Activated effector memory CD4-positive, alpha-beta T cell treated with Interleukin-2 at 50 U/mL for 16 hours (primary cell): ENCODE measurements at regions not wholly inside any gene's neighbourhood (a gene's known extent, or its start where the extent isn't known, plus 50 kb on each side); places are given as distances from the start of the nearest gene placed in this dataset.
"Not testable (repeated sequence)": the region's sequence is repeated elsewhere in the genome, so short reads cannot be mapped to it uniquely, and the experiment has no call there.

Experiments used
- DNase-seq: peaks from one replicate; pipeline ENCODE4 v3.0.0-alpha.2; 2020

DNA sequence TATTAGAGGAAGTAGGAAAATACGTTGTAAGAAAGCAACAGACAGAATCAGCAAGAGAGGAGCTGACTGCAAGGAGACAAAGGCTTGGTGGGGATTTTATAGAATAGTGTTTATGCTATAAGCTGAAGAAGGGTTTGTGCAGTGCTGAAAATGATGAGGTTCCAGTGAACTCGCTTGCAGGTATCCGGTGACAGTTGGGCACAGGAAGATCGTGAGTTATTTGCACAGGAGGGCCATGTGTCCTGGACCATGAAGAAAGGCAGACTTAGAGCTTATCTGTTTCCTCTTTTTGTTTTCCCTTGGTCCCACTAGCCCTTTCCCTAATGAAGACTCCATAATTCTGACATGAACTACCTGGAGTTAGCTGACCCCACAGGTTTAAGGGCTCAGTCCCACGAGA is 61.4 kb downstream of the NXNL2 start:
- DNase-seq = no peak

DNA sequence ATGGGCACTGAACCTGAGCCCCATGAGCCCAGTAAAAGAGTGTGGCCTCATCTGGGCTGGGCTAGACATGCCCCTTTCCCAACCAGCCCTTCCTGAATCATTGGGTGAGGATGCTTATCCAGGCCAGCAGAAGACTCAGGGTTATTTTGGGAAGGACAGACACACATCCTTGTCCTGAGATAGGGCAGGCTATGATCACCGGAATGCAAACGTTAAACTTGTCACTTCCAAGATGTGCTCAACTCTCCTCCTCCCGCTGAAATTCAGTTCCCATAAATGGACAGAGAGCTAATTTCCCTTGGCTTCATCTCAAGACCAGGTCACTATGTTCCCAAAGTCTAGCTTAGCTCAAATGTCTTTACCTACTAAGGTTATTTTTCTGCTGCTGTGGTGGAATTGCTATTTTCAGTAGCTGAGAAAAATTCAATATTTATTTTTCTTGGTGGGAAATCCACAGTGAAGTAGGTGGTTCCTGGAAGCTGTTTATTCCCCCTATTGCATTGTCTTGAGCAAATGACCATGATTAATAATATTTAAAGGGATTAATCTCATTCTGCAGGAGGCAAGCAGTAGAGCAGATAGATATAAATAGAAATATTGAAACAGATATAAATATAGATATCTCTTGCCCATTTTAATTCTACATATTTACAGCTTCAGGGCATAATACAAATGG is 70.0 kb downstream of the NXNL2 start:
- DNase-seq = no peak

- DNase-seq = no peak
Measured at GRCh38 chr9:88605512-88606362, 70.8 kb downstream of the NXNL2 start.

GRCh38 chr9:88614359-88614758 is 79.4 kb downstream of the NXNL2 start:
- DNase-seq = no peak

DNA sequence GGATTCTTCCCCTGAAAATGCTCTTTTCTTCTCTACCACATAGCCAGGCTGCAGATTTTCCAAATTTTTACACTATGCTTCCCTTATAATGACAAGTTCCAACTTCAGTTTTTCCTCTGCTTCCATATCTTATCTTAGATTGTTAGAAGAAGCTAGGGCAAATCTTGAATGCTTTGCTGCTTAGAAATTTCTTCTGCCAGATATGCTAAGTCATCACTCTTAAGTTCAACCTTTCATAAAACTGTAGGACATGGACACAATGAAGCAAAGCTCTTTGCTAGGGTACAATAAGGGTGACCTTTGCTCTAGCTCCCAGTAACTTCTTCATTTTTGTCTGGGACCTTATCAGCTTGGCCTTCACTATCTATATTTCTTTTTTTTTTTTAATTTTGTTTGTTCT is 88.7 kb downstream of the NXNL2 start:
- DNase-seq = no peak

DNA sequence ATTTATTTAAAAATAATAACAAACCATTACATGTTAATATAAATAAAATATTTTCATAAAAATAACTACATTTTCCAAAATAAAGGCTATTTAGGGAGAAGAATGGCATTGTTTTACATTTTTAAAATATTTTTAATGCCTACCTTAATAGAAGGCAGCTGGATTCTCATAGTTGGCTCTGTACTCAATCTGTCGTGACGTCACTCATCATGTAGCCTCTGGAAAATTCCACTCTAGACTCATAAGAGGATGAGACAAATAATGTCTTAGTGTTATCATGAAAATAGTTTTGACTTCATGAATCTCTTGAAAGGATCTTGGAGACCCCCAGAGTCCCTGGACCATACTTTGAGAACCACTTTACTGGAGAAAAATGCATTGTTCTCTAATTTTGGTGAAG is 93.1 kb downstream of the NXNL2 start:
- no peak for DNase-seq

GRCh38 chr9:88628811-88629210 is 93.8 kb downstream of the NXNL2 start:
- DNase-seq = no peak

- DNase-seq = not testable (repeated sequence)
Measured at GRCh38 chr9:88630574-88630973, 95.6 kb downstream of the NXNL2 start.

DNA sequence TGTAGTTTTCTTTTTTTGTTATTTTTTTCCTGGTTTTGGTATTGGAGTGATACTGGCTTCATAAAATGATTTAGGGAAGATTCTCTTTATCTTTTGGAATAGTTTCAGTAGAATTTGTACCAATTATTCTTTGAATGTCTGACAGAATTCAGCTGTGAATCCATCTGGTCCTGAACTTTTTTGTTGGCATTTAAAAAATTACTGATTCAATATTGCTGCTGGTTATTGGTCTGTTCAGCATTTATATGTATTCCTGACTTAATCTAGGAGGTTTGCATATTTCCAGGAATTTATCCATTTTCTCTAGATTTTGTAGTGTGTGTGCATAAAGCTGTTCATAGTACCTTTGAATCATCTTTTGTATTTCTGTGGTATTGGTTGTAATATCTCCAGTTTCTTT is 100.2 kb downstream of the NXNL2 start:
- no peak for DNase-seq

DNA sequence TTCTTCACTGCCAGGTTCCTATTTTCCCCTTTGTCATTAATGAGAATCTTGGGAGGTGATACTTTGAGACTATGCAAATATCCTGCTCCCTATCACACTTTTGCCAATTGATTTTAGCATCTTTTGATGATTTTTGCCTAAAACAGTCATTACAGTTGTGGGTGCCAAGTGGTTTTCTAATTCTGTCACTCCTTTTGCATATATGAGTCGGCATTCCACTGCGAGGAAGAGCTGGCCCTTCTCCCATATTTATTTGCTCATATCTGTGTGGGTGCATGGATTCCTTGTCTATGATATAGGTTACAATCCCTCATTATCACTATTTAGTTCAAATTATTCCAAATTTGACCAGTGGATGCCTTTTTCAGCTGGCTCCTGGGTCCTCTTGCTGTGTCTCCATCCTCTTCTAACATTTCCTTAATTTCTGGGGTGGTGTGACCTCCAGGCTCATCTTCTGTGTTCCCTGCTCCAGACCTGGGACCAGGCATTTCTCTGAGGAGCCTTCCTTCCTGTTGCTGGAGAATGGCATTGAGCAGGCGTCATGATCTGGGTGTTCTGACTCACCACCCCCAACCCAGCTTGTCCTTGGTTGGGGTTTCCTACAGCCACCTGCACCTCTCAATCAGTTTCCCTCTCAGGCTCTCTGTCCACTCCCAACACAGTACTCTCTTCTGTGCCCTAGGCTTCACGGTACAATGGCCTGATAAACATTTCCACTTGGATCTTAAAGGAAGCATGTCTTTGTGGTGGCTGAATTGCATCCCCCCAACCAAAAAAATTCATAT is 106.7 kb downstream of the NXNL2 start:
- DNase-seq = no peak

- no peak for DNase-seq
Measured at GRCh38 chr9:88642336-88642735, 107.4 kb downstream of the NXNL2 start.

GRCh38 chr9:88643931-88644330 is 109.0 kb downstream of the NXNL2 start:
- no peak for DNase-seq

- no peak for DNase-seq
Measured at GRCh38 chr9:88645172-88645878, 110.3 kb downstream of the NXNL2 start.

DNA sequence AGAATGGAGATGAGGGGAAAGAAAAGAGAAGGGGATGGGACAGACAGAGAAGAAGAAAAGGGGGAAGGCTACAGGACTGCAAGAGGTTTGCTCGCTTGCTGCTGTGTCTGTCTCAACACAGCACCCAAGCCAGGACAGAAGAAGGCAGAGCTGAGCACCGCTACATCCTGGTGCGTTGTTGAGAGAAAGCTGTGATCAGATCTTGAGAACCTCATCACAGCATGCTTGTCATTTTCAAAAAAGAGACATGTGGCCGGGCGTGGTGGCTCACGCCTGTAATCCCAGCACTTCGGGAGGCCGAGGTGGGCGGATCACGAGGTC is 110.9 kb downstream of the NXNL2 start:
- no peak for DNase-seq

GRCh38 chr9:88646539-88647300 is 111.7 kb downstream of the NXNL2 start:
- no peak for DNase-seq

DNA sequence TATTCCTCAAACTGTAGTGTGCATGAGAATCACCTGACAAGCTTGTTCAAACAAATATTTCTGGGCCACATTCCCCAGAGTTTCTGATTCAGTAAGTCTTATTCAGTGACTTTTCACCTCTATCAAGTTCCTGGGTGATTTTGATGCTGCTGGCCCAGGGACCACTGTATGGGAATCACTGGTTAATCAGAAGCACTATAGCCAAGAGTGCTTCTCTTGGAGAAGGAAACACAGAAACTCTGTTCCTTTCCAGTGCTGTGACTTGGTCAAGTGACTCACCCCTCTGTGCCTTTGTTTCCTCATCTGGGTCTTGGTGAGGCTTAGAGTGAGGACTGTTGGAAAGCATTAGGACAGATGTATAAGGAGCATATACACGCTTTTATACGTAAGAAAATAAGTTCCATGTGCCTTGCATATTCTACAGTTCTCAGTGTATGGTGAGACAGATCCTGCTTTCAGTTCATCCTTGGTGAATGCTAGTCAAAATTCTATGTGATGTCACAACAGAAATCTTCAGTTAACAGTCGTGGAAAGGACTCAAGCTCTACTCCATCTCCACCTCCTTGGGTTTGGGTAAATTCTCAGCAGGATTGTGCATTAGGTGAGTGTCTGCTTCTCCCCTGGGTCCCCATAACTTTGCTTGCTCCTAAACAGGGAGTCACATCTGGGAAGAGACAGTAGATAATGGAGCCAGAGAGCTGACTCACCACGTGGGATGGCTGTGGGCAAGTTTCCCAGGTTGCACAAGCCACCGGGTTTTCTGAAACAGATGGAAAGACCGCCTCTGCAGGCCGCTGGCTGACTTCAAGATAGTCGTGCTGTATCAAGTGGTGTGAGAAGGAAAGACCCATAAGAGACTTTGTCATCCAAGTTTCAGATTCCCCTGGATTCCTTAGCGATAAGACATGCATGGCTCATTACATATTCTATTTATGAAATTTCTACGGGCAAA is 117.0 kb downstream of the NXNL2 start:
- no peak for DNase-seq

DNA sequence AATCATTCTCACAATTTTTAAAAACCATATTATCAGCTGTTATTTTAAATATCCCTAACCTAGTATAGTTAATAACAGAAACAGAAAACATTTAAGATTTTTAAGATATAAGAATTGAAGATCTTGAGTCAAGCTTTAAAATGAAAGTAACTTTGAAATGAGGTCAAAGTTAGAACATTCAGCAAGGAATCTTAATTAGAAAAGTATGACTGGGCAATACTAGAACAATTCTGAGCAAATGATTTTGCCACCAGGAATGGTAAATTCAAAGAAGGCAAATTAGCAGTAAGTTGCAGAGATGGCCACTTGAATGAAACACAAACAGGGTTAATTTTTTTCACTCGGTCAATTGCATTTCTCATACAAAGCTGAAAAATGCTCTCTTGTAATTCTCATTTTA is 117.9 kb downstream of the NXNL2 start:
- DNase-seq = no peak

DNA sequence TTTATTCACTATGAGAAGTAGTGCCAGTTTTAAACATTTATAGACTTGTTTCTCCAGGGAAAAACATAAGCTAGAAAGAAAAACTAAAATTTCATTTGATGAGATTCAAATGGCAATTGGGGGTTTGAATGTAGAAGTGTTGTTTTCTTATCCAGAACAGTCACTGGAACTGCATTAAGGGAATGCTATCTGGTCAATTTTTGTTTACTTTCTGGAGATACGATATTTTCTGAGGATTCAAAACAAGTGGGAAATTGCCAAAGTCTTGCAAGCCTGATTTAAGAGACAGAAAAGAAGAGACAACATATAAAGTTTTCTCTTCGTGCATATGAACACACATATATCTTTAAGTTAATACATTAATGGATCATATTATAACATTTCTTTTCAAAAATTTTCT is 118.4 kb downstream of the NXNL2 start:
- no peak for DNase-seq

GRCh38 chr9:88653911-88654310 is 118.9 kb downstream of the NXNL2 start:
- no peak for DNase-seq

- DNase-seq = no peak
Measured at GRCh38 chr9:88657893-88658292, 122.9 kb downstream of the NXNL2 start.

DNA sequence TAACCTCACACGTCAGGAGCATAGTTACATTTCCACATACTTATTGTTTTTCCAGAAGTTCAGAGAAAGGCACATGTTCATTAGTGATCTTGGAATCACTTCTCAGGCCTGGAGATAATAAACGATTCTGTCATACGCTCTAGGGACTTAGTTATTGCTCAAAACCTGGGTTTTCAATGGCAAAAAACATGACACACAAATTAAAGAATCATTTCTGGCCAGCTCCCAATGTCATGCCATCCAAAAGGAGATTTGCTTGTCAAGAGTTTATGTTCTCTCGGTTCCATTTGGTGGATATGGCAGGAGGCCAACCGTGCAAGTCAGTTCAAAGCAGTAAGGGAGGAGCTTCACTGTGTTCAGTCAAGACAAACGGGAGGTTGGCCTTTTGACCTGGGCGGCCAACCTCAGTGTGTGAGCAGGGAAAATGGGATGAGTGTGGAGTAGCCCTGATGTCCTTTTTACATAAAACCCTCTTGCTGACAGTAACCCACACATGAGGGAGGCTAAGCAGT is 123.4 kb downstream of the NXNL2 start:
- no peak for DNase-seq
